ENCODE measurements at regions not wholly inside any gene's neighbourhood (a gene's known extent, or its start where the extent isn't known, plus 50 kb on each side); places are given as distances from the start of the nearest gene placed in this dataset.

GRCh38 chr10:2674451-2674850 lies 392.9 kb upstream of the PFKP start:
- no peaks in the 10 kb centered on the region for H3F3A ChIP-seq (ENCODE audit: low read length, unreplicated experiment)
- POLR2A ChIA-PET (ENCODE audit: unreplicated experiment) = no interaction called here
- CTCF ChIA-PET = no interaction called here
- no peak overlapping the region for H3K4me3 ChIP-seq (ENCODE audit: low read length)
- intact Hi-C loops (cut with micrococcal nuclease) = no loop called here
- no peaks in the 10 kb centered on the region for H3K27me3 ChIP-seq (ENCODE audit: low read length)
- BruUV-seq (replicated peaks) = no TSS peak
- H3K4me2 ChIP-seq (ENCODE audit: low read length) = no peak overlapping the region
- no peaks in the 10 kb centered on the region for H3K9me2 ChIP-seq (replicated peaks; ENCODE audit: low read length)
- TF ChIP-seq, protein P1, sequence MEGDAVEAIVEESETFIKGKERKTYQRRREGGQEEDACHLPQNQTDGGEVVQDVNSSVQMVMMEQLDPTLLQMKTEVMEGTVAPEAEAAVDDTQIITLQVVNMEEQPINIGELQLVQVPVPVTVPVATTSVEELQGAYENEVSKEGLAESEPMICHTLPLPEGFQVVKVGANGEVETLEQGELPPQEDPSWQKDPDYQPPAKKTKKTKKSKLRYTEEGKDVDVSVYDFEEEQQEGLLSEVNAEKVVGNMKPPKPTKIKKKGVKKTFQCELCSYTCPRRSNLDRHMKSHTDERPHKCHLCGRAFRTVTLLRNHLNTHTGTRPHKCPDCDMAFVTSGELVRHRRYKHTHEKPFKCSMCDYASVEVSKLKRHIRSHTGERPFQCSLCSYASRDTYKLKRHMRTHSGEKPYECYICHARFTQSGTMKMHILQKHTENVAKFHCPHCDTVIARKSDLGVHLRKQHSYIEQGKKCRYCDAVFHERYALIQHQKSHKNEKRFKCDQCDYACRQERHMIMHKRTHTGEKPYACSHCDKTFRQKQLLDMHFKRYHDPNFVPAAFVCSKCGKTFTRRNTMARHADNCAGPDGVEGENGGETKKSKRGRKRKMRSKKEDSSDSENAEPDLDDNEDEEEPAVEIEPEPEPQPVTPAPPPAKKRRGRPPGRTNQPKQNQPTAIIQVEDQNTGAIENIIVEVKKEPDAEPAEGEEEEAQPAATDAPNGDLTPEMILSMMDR (conservative IDR thresholded peaks at IDR 0.05; ENCODE audit: low read depth, low read length) = no peak
- TF ChIP-seq EZH2 (IDR thresholded peaks at IDR 0.05; ENCODE audit: low read length, unreplicated experiment) = no peak
- no peak for TF ChIP-seq EZH2phosphoT487 (IDR thresholded peaks at IDR 0.05; ENCODE audit: borderline replicate concordance, low read length)
- no peaks in the 10 kb centered on the region for H4K20me1 ChIP-seq (ENCODE audit: low read length)
- no peak for ATAC-seq
- H3K9ac ChIP-seq (ENCODE audit: low read length) = no peak overlapping the region
- H3K4me1 ChIP-seq (ENCODE audit: insufficient read depth, low read length) = no peaks in the 10 kb centered on the region
- no peak overlapping the region for H2AFZ ChIP-seq (ENCODE audit: low read length)
- no peak overlapping the region for H3K27ac ChIP-seq (ENCODE audit: low read length)
- H3K79me2 ChIP-seq (ENCODE audit: low read length) = no peaks in the 10 kb centered on the region
- H3K36me3 ChIP-seq (ENCODE audit: low read depth, low read length) = no peaks in the 10 kb centered on the region
- DNase-seq = no peak
- no peaks in the 10 kb centered on the region for H3K9me3 ChIP-seq (ENCODE audit: low read length)

- BruUV-seq (replicated peaks) = no TSS peak
- POLR2A ChIA-PET (ENCODE audit: unreplicated experiment) = no interaction called here
Observed at GRCh38 chr10:2670864-2671263, 396.5 kb upstream of the PFKP start.

GRCh38 chr10:2665772-2666171 lies 401.6 kb upstream of the PFKP start:
- H3K27ac ChIP-seq (ENCODE audit: low read length) = no peak overlapping the region
- H3K4me3 ChIP-seq (ENCODE audit: low read length) = no peak overlapping the region
- no TSS peak for BruUV-seq (replicated peaks)
- no peaks in the 10 kb centered on the region for H4K20me1 ChIP-seq (ENCODE audit: low read length)
- H3K9me2 ChIP-seq (replicated peaks; ENCODE audit: low read length) = no peaks in the 10 kb centered on the region
- H3K4me2 ChIP-seq (ENCODE audit: low read length) = no peak overlapping the region
- H3K36me3 ChIP-seq (ENCODE audit: low read depth, low read length) = no peaks in the 10 kb centered on the region
- H2AFZ ChIP-seq (ENCODE audit: low read length) = no peak overlapping the region
- no peaks in the 10 kb centered on the region for H3K4me1 ChIP-seq (ENCODE audit: insufficient read depth, low read length)
- no peak for ATAC-seq
- no peaks in the 10 kb centered on the region for H3F3A ChIP-seq (ENCODE audit: low read length, unreplicated experiment)
- TF ChIP-seq EZH2 (IDR thresholded peaks at IDR 0.05; ENCODE audit: low read length, unreplicated experiment) = no peak
- TF ChIP-seq EZH2phosphoT487 (IDR thresholded peaks at IDR 0.05; ENCODE audit: borderline replicate concordance, low read length) = no peak
- TF ChIP-seq, protein P1 (conservative IDR thresholded peaks at IDR 0.05; ENCODE audit: low read depth, low read length) = no peak
- H3K27me3 ChIP-seq (ENCODE audit: low read length) = no peaks in the 10 kb centered on the region
- ChIA-PET CTCF (no interaction called here), POLR2A (ENCODE audit: unreplicated experiment) (no interaction called here)
- no peak for DNase-seq
- no peak overlapping the region for H3K9ac ChIP-seq (ENCODE audit: low read length)
- no peaks in the 10 kb centered on the region for H3K79me2 ChIP-seq (ENCODE audit: low read length)
- intact Hi-C loops (cut with micrococcal nuclease) = no loop called here
- H3K9me3 ChIP-seq (ENCODE audit: low read length) = no peaks in the 10 kb centered on the region

More at GRCh38 chr10:2670864-2671263, 396.5 kb upstream of the PFKP start:
- no peaks in the 10 kb centered on the region for H3K27me3 ChIP-seq (ENCODE audit: low read length)
- H3K4me1 ChIP-seq (ENCODE audit: insufficient read depth, low read length) = no peaks in the 10 kb centered on the region
- ATAC-seq = no peak
- no peaks in the 10 kb centered on the region for H3K9me3 ChIP-seq (ENCODE audit: low read length)
- H3K4me2 ChIP-seq (ENCODE audit: low read length) = no peak overlapping the region
- H3K9me2 ChIP-seq (replicated peaks; ENCODE audit: low read length) = no peaks in the 10 kb centered on the region
- intact Hi-C loops (cut with micrococcal nuclease) = no loop called here
- TF ChIP-seq EZH2phosphoT487 (IDR thresholded peaks at IDR 0.05; ENCODE audit: borderline replicate concordance, low read length) = no peak
- no peak for TF ChIP-seq EZH2 (IDR thresholded peaks at IDR 0.05; ENCODE audit: low read length, unreplicated experiment)
- TF ChIP-seq, protein P1 (conservative IDR thresholded peaks at IDR 0.05; ENCODE audit: low read depth, low read length) = no peak
- no peaks in the 10 kb centered on the region for H4K20me1 ChIP-seq (ENCODE audit: low read length)
- no peaks in the 10 kb centered on the region for H3K36me3 ChIP-seq (ENCODE audit: low read depth, low read length)
- H3K79me2 ChIP-seq (ENCODE audit: low read length) = no peaks in the 10 kb centered on the region
- H2AFZ ChIP-seq (ENCODE audit: low read length) = no peak overlapping the region
- no peak overlapping the region for H3K4me3 ChIP-seq (ENCODE audit: low read length)
- no peaks in the 10 kb centered on the region for H3F3A ChIP-seq (ENCODE audit: low read length, unreplicated experiment)
- no peak for DNase-seq
- CTCF ChIA-PET = no interaction called here
- H3K9ac ChIP-seq (ENCODE audit: low read length) = no peak overlapping the region
- H3K27ac ChIP-seq (ENCODE audit: low read length) = no peak overlapping the region

Measured in PC-3 (cell line).